ENCODE measurements at regions not wholly inside any gene's neighbourhood (a gene's known extent, or its start where the extent isn't known, plus 50 kb on each side); places are given as distances from the start of the nearest gene placed in this dataset.

GRCh38 chr1:90346349-90346748, 351.4 kb downstream of the ZNF326 start:
- FAIRE-seq (no peak), DNase-seq (ENCODE audit: insufficient read length) (no peak)

GRCh38 chr1:90344963-90345730, 350.2 kb downstream of the ZNF326 start:
- TF ChIP-seq POLR2AphosphoS5 (IDR thresholded peaks at IDR 0.05; ENCODE audit: low read depth, low read length) (no peak), TAF1 (IDR thresholded peaks at IDR 0.05; ENCODE audit: borderline replicate concordance, low read depth, low read length) (no peak), POLR2A (IDR thresholded peaks at IDR 0.05; ENCODE audit: low read depth, low read length) (no peak)
- DNase-seq (ENCODE audit: insufficient read length) (no peak), FAIRE-seq (no peak)

More at GRCh38 chr1:90346349-90346748, 351.4 kb downstream of the ZNF326 start:
- TF ChIP-seq TAF1 (IDR thresholded peaks at IDR 0.05; ENCODE audit: borderline replicate concordance, low read depth, low read length) (no peak), POLR2AphosphoS5 (IDR thresholded peaks at IDR 0.05; ENCODE audit: low read depth, low read length) (no peak), POLR2A (IDR thresholded peaks at IDR 0.05; ENCODE audit: low read depth, low read length) (no peak)

- no peak for TF ChIP-seq POLR2A (IDR thresholded peaks at IDR 0.05; ENCODE audit: low read depth, low read length)
- no peak for TF ChIP-seq TAF1 (IDR thresholded peaks at IDR 0.05; ENCODE audit: borderline replicate concordance, low read depth, low read length)
- no peak for TF ChIP-seq POLR2AphosphoS5 (IDR thresholded peaks at IDR 0.05; ENCODE audit: low read depth, low read length)
- FAIRE-seq = no peak
Observed at GRCh38 chr1:90341516-90341915, 346.6 kb downstream of the ZNF326 start.

GRCh38 chr1:90340606-90341005, 345.7 kb downstream of the ZNF326 start:
- TF ChIP-seq POLR2A (IDR thresholded peaks at IDR 0.05; ENCODE audit: low read depth, low read length) = no peak
- no peak for TF ChIP-seq POLR2AphosphoS5 (IDR thresholded peaks at IDR 0.05; ENCODE audit: low read depth, low read length)
- no peak for TF ChIP-seq TAF1 (IDR thresholded peaks at IDR 0.05; ENCODE audit: borderline replicate concordance, low read depth, low read length)
- DNase-seq (ENCODE audit: insufficient read length) = no peak
- FAIRE-seq = no peak

More at GRCh38 chr1:90341516-90341915, 346.6 kb downstream of the ZNF326 start:
- no peak for DNase-seq (ENCODE audit: insufficient read length)

GRCh38 chr1:90339811-90340210, 344.9 kb downstream of the ZNF326 start:
- TF ChIP-seq POLR2AphosphoS5 (IDR thresholded peaks at IDR 0.05; ENCODE audit: low read depth, low read length) (no peak), TAF1 (IDR thresholded peaks at IDR 0.05; ENCODE audit: borderline replicate concordance, low read depth, low read length) (no peak), POLR2A (IDR thresholded peaks at IDR 0.05; ENCODE audit: low read depth, low read length) (no peak)
- DNase-seq (ENCODE audit: insufficient read length) (no peak), FAIRE-seq (no peak)

GRCh38 chr1:90336552-90337324, 341.8 kb downstream of the ZNF326 start:
- TF ChIP-seq POLR2AphosphoS5 (IDR thresholded peaks at IDR 0.05; ENCODE audit: low read depth, low read length) (no peak), POLR2A (IDR thresholded peaks at IDR 0.05; ENCODE audit: low read depth, low read length) (no peak), TAF1 (IDR thresholded peaks at IDR 0.05; ENCODE audit: borderline replicate concordance, low read depth, low read length) (no peak)
- no peak for DNase-seq (ENCODE audit: insufficient read length)
- no peak for FAIRE-seq

GRCh38 chr1:90335558-90335957, 340.6 kb downstream of the ZNF326 start:
- FAIRE-seq (no peak), DNase-seq (ENCODE audit: insufficient read length) (no peak)
- TF ChIP-seq POLR2A (IDR thresholded peaks at IDR 0.05; ENCODE audit: low read depth, low read length) (no peak), POLR2AphosphoS5 (IDR thresholded peaks at IDR 0.05; ENCODE audit: low read depth, low read length) (no peak), TAF1 (IDR thresholded peaks at IDR 0.05; ENCODE audit: borderline replicate concordance, low read depth, low read length) (no peak)

GRCh38 chr1:90334137-90334536, 339.2 kb downstream of the ZNF326 start:
- FAIRE-seq = no peak
- no peak for TF ChIP-seq POLR2A (IDR thresholded peaks at IDR 0.05; ENCODE audit: low read depth, low read length)
- no peak for TF ChIP-seq TAF1 (IDR thresholded peaks at IDR 0.05; ENCODE audit: borderline replicate concordance, low read depth, low read length)
- TF ChIP-seq POLR2AphosphoS5 (IDR thresholded peaks at IDR 0.05; ENCODE audit: low read depth, low read length) = no peak
- no peak for DNase-seq (ENCODE audit: insufficient read length)

GRCh38 chr1:90325168-90325567, 330.3 kb downstream of the ZNF326 start:
- FAIRE-seq (no peak), DNase-seq (ENCODE audit: insufficient read length) (no peak)
- no peak for TF ChIP-seq POLR2A (IDR thresholded peaks at IDR 0.05; ENCODE audit: low read depth, low read length)
- TF ChIP-seq POLR2AphosphoS5 (IDR thresholded peaks at IDR 0.05; ENCODE audit: low read depth, low read length) = no peak
- TF ChIP-seq TAF1 (IDR thresholded peaks at IDR 0.05; ENCODE audit: borderline replicate concordance, low read depth, low read length) = no peak

GRCh38 chr1:90322186-90322585, 327.3 kb downstream of the ZNF326 start:
- TF ChIP-seq TAF1 (IDR thresholded peaks at IDR 0.05; ENCODE audit: borderline replicate concordance, low read depth, low read length) (no peak), POLR2A (IDR thresholded peaks at IDR 0.05; ENCODE audit: low read depth, low read length) (no peak), POLR2AphosphoS5 (IDR thresholded peaks at IDR 0.05; ENCODE audit: low read depth, low read length) (no peak)
- DNase-seq (ENCODE audit: insufficient read length) (no peak), FAIRE-seq (no peak)

- DNase-seq (ENCODE audit: insufficient read length) (no peak), FAIRE-seq (no peak)
- TF ChIP-seq TAF1 (IDR thresholded peaks at IDR 0.05; ENCODE audit: borderline replicate concordance, low read depth, low read length) = no peak
- no peak for TF ChIP-seq POLR2AphosphoS5 (IDR thresholded peaks at IDR 0.05; ENCODE audit: low read depth, low read length)
- no peak for TF ChIP-seq POLR2A (IDR thresholded peaks at IDR 0.05; ENCODE audit: low read depth, low read length)
Observed at GRCh38 chr1:90319918-90320317, 325.0 kb downstream of the ZNF326 start.

Data from GM12892 (cell line).